DND-41 (cell line): ENCODE measurements at regions not wholly inside any gene's neighbourhood (a gene's known extent, or its start where the extent isn't known, plus 50 kb on each side); places are given as distances from the start of the nearest gene placed in this dataset.

Experiments
- CTCF ChIP-seq: IDR thresholded peaks from 2 replicates; pipeline ENCODE4 v1.5.1; 2012; ENCODE audit warnings: borderline replicate concordance, low read length, moderate library complexity, mild to moderate bottlenecking; ENCODE audit not compliant: poor library complexity, severe bottlenecking; ENCODE audit errors: extremely low read depth
- EZH2 ChIP-seq: IDR thresholded peaks from 3 replicates; pipeline ENCODE4 v1.6.1; 2012; ENCODE audit warnings: borderline replicate concordance, low read depth, mild to moderate bottlenecking, moderate library complexity, low read length, inconsistent platforms; ENCODE audit not compliant: severe bottlenecking

- TF ChIP-seq CTCF (no peak), EZH2 (no peak)
These were observed 132.6 kb downstream of the BCOR start for GRCh38 chrX:39965051-39965573.
